NOMO-1 treated with DMSO at 0.1 percent for 48 hours (cell line): ENCODE measurements at regions not wholly inside any gene's neighbourhood (a gene's known extent, or its start where the extent isn't known, plus 50 kb on each side); places are given as distances from the start of the nearest gene placed in this dataset.
"Not testable (repeated sequence)": the region's sequence is repeated elsewhere in the genome, so short reads cannot be mapped to it uniquely, and the experiment has no call there.

Source experiments
- DNase-seq: peaks from one replicate; lab custom pipeline; 2025; ENCODE audit not compliant: unreplicated experiment; lab: John Stamatoyannopoulos, UW

DNA sequence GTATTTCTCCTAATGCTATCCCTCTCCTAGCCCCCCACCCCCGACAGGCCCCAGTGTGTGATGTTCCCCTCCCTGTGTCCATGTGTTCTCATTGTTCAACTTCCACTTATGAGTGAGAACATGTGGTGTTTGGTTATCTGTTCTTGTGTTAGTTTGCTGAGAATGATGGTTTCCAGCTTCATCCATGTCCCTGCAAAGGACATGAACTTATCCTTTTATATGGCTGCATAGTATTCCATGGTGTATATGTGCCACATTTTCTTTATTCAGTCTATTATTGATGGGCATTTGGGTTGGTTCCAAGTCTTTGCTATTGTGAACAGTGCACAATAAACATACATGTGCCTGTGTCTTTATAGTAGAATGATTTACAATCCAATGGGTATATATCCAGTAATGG lies 362.0 kb upstream of the GYPC start:
- not testable (repeated sequence) for DNase-seq

- DNase-seq = no peak
Observed at GRCh38 chr2:126299469-126299976, 356.4 kb upstream of the GYPC start.

DNA sequence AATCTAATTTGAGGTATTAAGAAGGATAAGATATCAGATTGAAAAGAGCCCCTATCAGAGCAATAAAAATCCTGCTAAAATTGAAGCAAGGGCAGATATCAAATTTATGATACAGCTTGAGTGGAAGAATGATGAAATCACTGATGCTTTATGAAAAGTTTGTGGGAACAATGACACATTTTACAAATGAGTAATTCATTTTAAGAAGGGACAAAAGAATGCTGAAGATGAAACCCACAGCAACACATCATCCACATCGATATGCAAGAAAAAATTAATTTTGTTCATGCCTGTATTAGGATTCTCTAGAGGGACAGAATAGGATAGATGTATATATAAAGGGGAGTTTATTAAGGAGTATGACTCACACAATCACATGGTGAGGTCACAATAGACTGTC lies 355.6 kb upstream of the GYPC start:
- no peak for DNase-seq

- no peak for DNase-seq
Observed at GRCh38 chr2:126302043-126302442, 353.9 kb upstream of the GYPC start.

DNA sequence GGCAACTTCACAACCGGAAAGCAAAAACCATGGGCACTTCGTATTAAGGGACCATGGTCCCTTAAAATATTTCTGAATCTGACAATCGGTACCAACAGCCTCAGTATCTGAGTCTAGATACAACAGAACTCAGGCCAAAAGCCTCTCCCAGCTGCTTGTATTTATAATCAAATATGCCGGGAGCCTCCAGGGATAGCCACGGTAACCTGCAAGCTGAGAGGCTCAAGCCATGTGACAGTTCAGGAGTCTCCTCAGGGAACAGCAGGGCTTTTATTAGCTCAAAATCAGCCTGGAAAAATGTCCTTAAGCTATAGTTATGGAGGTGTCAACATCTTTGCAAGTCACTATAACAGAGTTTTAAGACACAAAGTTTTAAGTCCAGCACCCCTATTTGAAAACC lies 352.8 kb upstream of the GYPC start:
- DNase-seq = no peak

GRCh38 chr2:126304154-126304553 lies 351.8 kb upstream of the GYPC start:
- DNase-seq = no peak

DNA sequence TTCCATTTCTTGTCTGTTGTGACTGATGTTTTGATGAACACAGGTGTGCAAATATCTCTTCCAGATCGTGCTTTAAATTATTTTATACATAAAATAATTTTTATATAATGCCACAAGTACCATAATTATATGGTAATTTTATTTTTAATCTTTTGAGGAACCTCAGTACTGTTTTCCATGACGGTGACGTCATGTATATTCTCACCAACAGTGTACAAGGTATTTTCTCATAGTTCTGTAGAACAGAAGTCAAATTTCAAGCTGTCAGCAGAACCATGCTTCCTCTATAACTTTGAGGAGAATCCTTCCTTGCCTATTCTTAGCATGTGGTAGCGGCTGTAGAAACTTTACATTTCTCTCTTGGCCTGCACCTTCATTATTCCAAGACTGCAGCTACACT lies 349.4 kb upstream of the GYPC start:
- DNase-seq = no peak

DNA sequence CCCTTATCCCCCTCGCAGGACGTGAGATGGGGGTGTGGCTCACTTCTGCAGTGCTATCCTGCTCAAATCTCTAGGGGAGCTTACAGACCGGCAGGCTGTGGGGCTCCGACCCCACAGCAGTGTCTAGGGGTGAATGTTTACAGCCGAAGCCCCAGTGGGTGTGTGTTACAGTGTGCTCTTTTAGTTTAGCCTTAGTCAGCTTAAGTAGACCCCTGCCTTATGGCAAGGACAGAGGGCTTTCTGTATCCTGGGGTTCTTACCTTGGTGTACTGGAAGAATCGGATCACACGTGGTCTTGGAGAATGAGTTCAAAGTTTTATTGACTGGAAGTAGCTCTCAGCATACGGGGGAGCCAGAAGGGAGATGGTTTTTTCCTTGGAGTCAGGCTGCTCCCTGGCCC lies 348.2 kb upstream of the GYPC start:
- DNase-seq = no peak

DNA sequence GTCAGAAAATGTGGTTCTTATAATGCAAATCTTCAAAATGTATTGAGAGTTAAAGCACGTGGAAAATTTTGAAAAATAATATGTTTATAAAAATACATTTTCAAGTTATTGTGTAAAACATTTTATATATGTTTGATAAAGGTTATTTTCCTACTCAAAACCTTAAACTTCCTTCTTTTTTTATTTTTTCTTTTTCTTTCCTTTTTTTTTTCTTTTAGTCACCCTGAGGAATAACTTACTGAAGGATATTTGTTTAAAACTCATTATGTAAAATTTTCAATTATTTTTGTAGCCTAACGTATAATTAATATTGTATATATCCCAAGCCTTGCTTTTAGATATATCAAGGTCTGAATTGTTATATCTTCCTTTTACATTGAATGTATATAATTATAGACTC lies 346.8 kb upstream of the GYPC start:
- DNase-seq = no peak

DNA sequence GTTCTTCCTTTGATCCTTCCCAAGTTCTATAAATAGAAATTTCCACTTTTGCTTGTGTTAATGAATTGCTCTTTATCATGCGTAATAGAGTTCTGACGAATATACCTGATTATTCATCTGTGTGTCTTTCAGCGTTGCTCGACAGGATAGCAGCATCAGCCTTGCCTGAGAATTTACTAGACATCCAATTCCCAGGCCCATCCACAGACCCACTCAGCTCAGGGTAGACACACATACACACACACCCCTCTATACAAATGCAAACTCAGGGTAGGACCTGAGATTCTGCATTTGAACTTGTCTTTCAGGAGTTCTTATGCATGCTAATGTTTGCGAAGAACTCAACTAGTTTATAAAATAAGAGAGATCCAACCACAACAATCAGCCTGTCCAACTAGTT lies 343.4 kb upstream of the GYPC start:
- no peak for DNase-seq

DNA sequence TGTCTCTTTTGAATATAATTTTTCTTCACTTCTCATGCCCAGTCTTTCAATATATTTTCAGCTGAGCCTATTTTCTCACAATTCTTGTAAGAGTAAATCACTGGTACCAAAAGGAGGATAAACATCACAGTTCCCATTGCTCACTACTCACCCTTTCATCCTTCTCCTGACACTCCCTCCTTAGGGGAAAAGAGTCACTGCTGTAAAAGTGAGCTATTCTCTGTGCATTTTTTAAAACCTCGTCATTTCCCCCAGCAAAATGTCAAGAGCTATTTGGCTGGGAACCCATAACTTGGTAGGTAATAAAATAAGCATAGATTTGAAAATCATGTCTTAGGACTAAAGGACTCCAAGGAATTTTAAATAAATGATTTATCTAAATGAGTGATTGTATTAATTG lies 340.1 kb upstream of the GYPC start:
- DNase-seq = no peak

DNA sequence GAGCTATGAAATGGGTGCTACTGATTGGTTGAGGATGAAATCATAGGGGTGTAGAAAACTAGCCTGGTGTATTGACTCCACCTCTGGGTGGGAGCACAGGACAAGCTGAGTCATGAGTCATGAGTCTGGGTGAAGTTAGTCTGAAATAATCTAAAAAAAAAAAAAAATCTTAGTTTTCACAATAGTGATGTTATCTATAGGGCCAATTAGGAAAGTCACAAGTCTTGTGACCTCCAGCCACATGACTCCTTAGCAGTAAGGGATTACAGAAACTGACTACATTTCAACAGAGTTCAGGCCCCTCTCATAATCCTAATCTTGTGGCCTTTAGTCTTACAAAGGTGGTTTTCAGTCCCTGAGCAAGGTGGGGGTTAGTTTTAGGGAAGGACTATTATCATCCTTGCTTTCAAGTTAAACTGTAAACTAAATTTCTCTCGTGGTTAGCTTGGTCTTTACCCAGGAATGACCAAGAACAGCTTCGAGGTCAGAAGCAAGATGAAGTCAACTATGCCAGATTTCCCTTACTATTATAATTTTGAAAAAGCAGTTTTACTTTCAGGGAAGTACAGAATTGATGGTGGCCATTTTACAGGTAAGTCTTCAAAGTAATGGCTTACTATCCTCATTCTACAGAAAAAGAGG lies 338.0 kb upstream of the GYPC start:
- no peak for DNase-seq

- DNase-seq = no peak
Observed at GRCh38 chr2:126322342-126322741, 333.6 kb upstream of the GYPC start.

DNA sequence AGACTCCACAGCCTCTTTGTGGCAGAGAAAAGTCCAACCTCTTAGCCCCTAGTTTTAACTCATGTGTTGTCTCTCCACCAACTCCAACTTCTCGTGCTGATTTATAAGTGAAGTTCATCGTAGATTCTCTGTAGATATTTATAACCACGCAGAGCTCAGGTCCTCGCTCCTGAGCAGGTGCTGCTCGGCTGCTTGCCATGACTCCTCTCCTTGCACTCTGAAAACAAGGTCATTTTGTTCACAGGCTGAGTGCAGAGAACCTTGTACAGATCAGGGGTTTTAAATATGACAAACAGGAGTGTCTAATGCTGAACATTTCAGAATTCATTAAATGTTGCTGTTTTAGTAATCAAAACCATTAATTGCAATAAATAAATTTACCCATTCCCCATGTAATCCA lies 330.8 kb upstream of the GYPC start:
- DNase-seq = no peak

DNA sequence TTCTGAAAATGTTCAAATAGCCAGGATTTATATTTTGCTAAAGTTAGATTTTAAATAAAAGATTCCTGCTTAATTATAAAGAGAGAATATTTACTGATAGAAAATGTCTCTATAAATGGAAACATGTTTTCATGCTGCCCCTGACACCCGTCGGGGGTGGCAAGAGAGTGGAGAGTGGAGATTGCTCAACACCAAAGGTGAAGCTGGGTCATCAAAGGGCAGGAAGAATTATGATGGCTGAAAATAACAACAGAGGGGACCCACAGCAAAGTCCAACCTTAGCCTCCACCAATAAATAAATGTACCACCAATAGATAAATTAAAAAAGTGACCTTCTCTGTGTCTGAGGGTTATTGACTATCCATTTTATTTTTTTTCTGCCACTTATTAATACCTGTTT lies 326.8 kb upstream of the GYPC start:
- no peak for DNase-seq

DNA sequence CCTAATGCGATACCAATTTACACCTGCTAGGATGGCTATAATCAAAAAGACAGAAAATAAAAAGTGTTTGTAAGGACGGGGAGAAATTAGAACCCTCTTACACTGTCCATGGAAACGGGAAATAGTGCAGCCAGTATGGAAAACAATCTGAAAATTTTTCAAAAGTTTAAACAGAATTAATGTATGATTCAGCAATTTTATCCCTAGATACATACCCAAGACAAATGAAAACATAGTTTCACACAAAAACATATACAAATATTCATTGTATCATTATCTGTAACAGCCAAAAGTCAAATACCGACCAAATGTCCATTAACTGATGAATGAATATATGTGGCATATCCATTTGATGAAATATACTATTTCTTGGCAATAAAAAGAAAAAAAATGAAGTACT lies 313.5 kb upstream of the GYPC start:
- DNase-seq = no peak

DNA sequence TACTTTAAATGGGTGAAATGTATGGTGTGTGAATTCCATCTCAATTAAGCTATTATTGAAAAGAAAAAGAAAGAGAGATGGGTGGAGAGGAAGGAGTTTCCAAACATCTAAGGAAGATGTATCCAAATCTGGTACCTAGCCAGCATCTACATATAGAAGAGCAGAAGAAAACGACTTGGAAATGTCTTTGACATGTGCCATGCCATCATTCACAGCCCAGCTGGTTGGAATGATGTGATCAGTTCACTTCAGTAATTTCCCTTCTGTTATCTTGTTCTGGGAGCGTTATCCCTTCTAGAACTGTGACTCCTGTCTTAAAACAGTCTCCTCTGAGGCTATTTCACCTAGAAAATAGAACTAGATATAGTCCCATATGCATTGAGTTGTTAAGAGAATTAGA lies 312.8 kb upstream of the GYPC start:
- DNase-seq = no peak

GRCh38 chr2:126344493-126344892 lies 311.5 kb upstream of the GYPC start:
- DNase-seq = no peak

DNA sequence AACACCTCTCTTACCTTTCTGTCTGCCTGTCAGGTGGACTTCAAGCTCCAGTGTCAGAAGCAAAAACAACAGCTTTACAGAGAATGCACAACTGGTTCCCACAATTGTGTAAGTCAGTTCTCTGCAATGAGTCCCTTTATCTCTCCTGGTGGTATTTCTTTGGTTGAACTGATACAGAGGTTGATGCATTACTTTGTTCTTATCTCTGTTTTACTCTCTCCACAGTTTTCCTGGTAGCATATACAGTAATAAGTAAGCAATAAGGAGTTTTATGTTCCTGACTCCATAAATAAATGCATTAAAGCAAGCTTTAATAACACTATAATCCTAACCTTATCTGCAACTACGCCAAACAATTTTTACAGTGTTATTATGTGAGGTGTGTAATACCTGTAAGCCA lies 310.3 kb upstream of the GYPC start:
- no peak for DNase-seq

DNA sequence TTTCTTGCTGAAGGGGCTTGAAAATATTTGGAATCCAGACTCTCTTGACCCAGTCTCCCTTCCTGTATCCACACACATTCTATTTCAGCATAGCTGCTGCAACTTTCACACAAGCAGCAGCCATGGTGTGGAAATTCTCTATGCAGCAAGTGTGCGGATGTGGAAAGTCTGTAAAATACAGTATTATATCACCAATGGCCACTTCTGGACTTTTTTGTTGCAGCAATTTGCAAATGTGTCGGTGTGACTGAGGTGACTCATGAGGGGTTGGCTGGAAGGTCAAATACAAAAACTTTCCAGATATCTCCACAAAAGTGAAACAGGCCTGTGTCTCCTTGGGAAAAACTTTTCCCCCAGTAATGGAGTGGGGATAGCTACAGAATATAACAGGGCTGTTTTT lies 299.3 kb upstream of the GYPC start:
- no peak for DNase-seq

- no peak for DNase-seq
Observed at GRCh38 chr2:126358122-126358521, 297.8 kb upstream of the GYPC start.

DNA sequence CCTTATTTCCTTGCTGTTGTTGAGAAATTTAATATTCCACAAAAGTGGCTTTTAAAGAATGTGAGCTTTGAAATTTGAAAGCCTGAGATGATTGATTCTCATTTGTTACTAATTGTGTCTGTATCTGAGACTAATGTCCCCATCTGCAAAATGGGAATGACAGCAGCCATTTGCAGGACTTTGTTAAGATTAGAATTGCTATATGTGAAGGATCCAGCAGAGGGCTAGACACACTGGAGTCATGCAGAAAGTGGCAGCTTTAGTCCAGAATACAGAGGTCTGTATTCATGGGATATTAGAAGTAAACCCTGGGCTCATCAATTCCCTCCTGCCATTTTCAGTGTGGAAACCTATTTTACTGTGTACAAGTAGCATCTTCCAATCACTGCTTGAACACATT lies 296.5 kb upstream of the GYPC start:
- DNase-seq = no peak

- DNase-seq = no peak
Observed at GRCh38 chr2:126367361-126367760, 288.6 kb upstream of the GYPC start.

GRCh38 chr2:126368758-126369157 lies 287.2 kb upstream of the GYPC start:
- no peak for DNase-seq
